H1 (cell line): ENCODE measurements at regions not wholly inside any gene's neighbourhood (a gene's known extent, or its start where the extent isn't known, plus 50 kb on each side); places are given as distances from the start of the nearest gene placed in this dataset.

Source experiments
- CTCF ChIA-PET: fragments of 300-600 bp; sonication (Branson Sonifier 250); formaldehyde crosslinking; loops from one replicate; lab custom pipeline; 2021; ENCODE audit not compliant: partially characterized antibody; lab: Charles Lee
- POLR2A ChIA-PET: fragments of 300-600 bp; sonication (Branson Sonifier 250); formaldehyde crosslinking; loops from one replicate; lab custom pipeline; 2021; ENCODE audit warnings: inconsistent platforms; ENCODE audit not compliant: partially characterized antibody; lab: Charles Lee
- DNase-seq, 2 experiments: peaks; one replicate each; pipeline versions ENCODE4 v3.0.0 to v3.0.0-alpha.2; 2010 to 2022; ENCODE audit warnings: low spot score in 2 of 2, low read depth in 1 of 2, mixed read lengths in 1 of 2
- FAIRE-seq: peaks from 2 replicates; lab custom pipeline; 2011; peaks lifted over from hg19 to GRCh38; lab: Jason Lieb, UNC
- H2AFZ ChIP-seq: 2 replicates; pipeline ENCODE4 v1.8.1; 2012; ENCODE audit warnings: low read length, inconsistent platforms
- H2AK5ac ChIP-seq: 2 replicates; pipeline ENCODE4 v1.6.1; 2013; ENCODE audit warnings: low read depth, low read length
- H2BK120ac ChIP-seq: replicated peaks from 2 replicates; pipeline ENCODE3; 2013; ENCODE audit warnings: low read depth, low read length, inconsistent platforms
- H2BK12ac ChIP-seq: 2 replicates; pipeline ENCODE4 v1.6.1; 2013; ENCODE audit warnings: low read depth, low read length
- H2BK15ac ChIP-seq: 2 replicates; pipeline ENCODE4 v1.6.1; 2013; ENCODE audit warnings: low read length
- H2BK20ac ChIP-seq: 2 replicates; pipeline ENCODE4 v1.6.1; 2013; ENCODE audit warnings: low read length
- H2BK5ac ChIP-seq: 2 replicates; pipeline ENCODE4 v1.6.1; 2013; ENCODE audit warnings: low read depth, low read length
- H3K14ac ChIP-seq: 2 replicates; pipeline ENCODE4 v1.6.1; 2013; ENCODE audit warnings: inconsistent platforms; ENCODE audit not compliant: insufficient read length
- H3K18ac ChIP-seq: 2 replicates; pipeline ENCODE4 v1.6.1; 2013; ENCODE audit warnings: low read length; ENCODE audit errors: extremely low read depth
- H3K23ac ChIP-seq: 2 replicates; pipeline ENCODE4 v1.6.1; 2013; ENCODE audit warnings: inconsistent platforms; ENCODE audit not compliant: insufficient read length
- H3K23me2 ChIP-seq: 2 replicates; pipeline ENCODE4 v1.6.1; 2013; ENCODE audit warnings: low read depth, low read length
- H3K27ac ChIP-seq: 2 replicates; pipeline ENCODE4 v1.6.1; 2011; ENCODE audit warnings: low read depth, low read length, inconsistent platforms
- H3K27me3 ChIP-seq, 4 experiments: replicated peaks in 1 of 4; 1 replicate in 1 of 4; 2 replicates in 3 of 4; pipeline versions ENCODE4 v1.6.1 to v1.8.1; 2011 to 2013; ENCODE audit warnings: low read length in 3 of 4, mild to moderate bottlenecking in 3 of 4, inconsistent platforms in 2 of 4, mixed read lengths in 2 of 4, moderate library complexity in 1 of 4; ENCODE audit not compliant: control insufficient read depth in 3 of 4, insufficient read depth in 3 of 4; ENCODE audit errors: extremely low read depth in 1 of 4
- H3K36me3 ChIP-seq, 4 experiments: 2 replicates each; pipeline versions ENCODE4 v1.6.1 to v1.8.1; 2011 to 2013; ENCODE audit warnings: mild to moderate bottlenecking in 4 of 4, low read length in 3 of 4, moderate library complexity in 2 of 4, control low read depth in 1 of 4, inconsistent platforms in 1 of 4; ENCODE audit not compliant: insufficient read depth in 4 of 4, control insufficient read depth in 2 of 4
- H3K4ac ChIP-seq: replicated peaks from 2 replicates; pipeline ENCODE3; 2013; ENCODE audit warnings: low read length, low read depth, mixed read lengths, inconsistent platforms; ENCODE audit not compliant: insufficient read length
- H3K4me1 ChIP-seq, 4 experiments: replicated peaks in 1 of 4; 1 replicate in 1 of 4; 2 replicates in 3 of 4; pipeline versions ENCODE4 v1.6.1 to v1.8.1; 2011 to 2013; ENCODE audit warnings: low read length in 3 of 4, inconsistent platforms in 2 of 4, mixed read lengths in 1 of 4; ENCODE audit not compliant: insufficient read depth in 4 of 4, control insufficient read depth in 3 of 4
- H3K4me2 ChIP-seq, 2 experiments: 2 replicates each; pipeline versions ENCODE4 v1.6.1 to v1.8.1; 2011 to 2013; ENCODE audit warnings: low read depth in 2 of 2, low read length in 2 of 2, control low read depth in 1 of 2, inconsistent platforms in 1 of 2, mild to moderate bottlenecking in 1 of 2; ENCODE audit not compliant: insufficient read depth in 1 of 2
- H3K4me3 ChIP-seq, 4 experiments: fragments of 200-600, 300-600 bp in 1 of 4; sonication (generic), shearing (Covaris generic), sonication (Bioruptor Twin) in 1 of 4; 2 replicates each; pipeline versions ENCODE4 v1.5.1 to v1.8.1; 2011 to 2016; ENCODE audit warnings: low read length in 4 of 4, low read depth in 3 of 4, control low read depth in 2 of 4, inconsistent platforms in 2 of 4, mild to moderate bottlenecking in 2 of 4, mixed read lengths in 1 of 4, moderate library complexity in 1 of 4; ENCODE audit not compliant: insufficient read depth in 2 of 4; ENCODE audit errors: extremely low read depth in 1 of 4
- H3K56ac ChIP-seq: replicated peaks from 2 replicates; pipeline ENCODE3; 2013; ENCODE audit warnings: low read depth, mild to moderate bottlenecking, mixed read lengths, low read length, inconsistent platforms; ENCODE audit not compliant: insufficient read length
- H3K79me1 ChIP-seq: 2 replicates; pipeline ENCODE4 v1.6.1; 2013; ENCODE audit warnings: low read depth, low read length, control low read depth
- H3K79me2 ChIP-seq, 2 experiments: 2 replicates each; pipeline versions ENCODE4 v1.6.1 to v1.8.1; 2012 to 2013; ENCODE audit warnings: low read length in 2 of 2, mild to moderate bottlenecking in 2 of 2, inconsistent platforms in 1 of 2; ENCODE audit not compliant: insufficient read depth in 2 of 2, control insufficient read depth in 1 of 2
- H3K9ac ChIP-seq, 4 experiments: replicated peaks in 1 of 4; 1 replicate in 1 of 4; 2 replicates in 3 of 4; pipeline versions ENCODE4 v1.6.1 to v1.8.1; 2011 to 2013; ENCODE audit warnings: low read depth in 3 of 4, low read length in 3 of 4, control low read depth in 2 of 4, mild to moderate bottlenecking in 2 of 4, moderate library complexity in 2 of 4, inconsistent platforms in 1 of 4; ENCODE audit errors: extremely low read depth in 1 of 4
- H3K9me3 ChIP-seq, 2 experiments: 2 replicates each; pipeline versions ENCODE4 v1.6.1 to v1.8.1; 2012 to 2013; ENCODE audit warnings: mild to moderate bottlenecking in 2 of 2, moderate library complexity in 2 of 2, control low read depth in 1 of 2, inconsistent platforms in 1 of 2, low read depth in 1 of 2, low read length in 1 of 2, mixed read lengths in 1 of 2; ENCODE audit not compliant: insufficient read depth in 2 of 2
- H4K20me1 ChIP-seq, 2 experiments: replicated peaks in 1 of 2; 2 replicates each; pipeline versions ENCODE3 to v1.8.1; 2011 to 2013; ENCODE audit warnings: inconsistent platforms in 2 of 2, low read length in 2 of 2, mild to moderate bottlenecking in 1 of 2; ENCODE audit not compliant: insufficient read depth in 2 of 2, control insufficient read depth in 1 of 2
- H4K5ac ChIP-seq: 2 replicates; pipeline ENCODE4 v1.6.1; 2013; ENCODE audit warnings: low read length, low read depth, mixed read lengths, inconsistent platforms; ENCODE audit not compliant: insufficient read length
- H4K8ac ChIP-seq: 2 replicates; pipeline ENCODE4 v1.8.0; 2013; ENCODE audit warnings: mild to moderate bottlenecking, moderate library complexity, low read length, inconsistent platforms; ENCODE audit not compliant: insufficient read depth; ENCODE audit errors: extremely low read depth
- H4K91ac ChIP-seq: replicated peaks from 2 replicates; pipeline ENCODE3; 2013; ENCODE audit warnings: low read length, mixed read lengths, inconsistent platforms; ENCODE audit not compliant: insufficient read length
- MAFK ChIP-seq: IDR thresholded peaks from 2 replicates; pipeline ENCODE4 v1.6.1; 2012; ENCODE audit warnings: low read depth, mild to moderate bottlenecking, improper control_type of control experiment, low read length
- POU5F1 ChIP-seq: IDR thresholded peaks from 2 replicates; pipeline ENCODE4 v1.6.1; 2011; ENCODE audit warnings: low read depth, mild to moderate bottlenecking, low read length, moderate library complexity
- WGBS, 2 experiments: shearing (Covaris generic) in 1 of 2; methylation state at CpG; one replicate each; pipeline versions ENCODE4 v1.1.6 to v1.1.7; 2013 to 2015; ENCODE audit warnings: low lambda C conversion rate in 2 of 2, mixed read lengths in 2 of 2, inconsistent platforms in 1 of 2, low coverage in 1 of 2, missing lambda C conversion rate in 1 of 2; ENCODE audit not compliant: insufficient replicate concordance in 2 of 2, insufficient coverage in 1 of 2, insufficient read length in 1 of 2; ENCODE audit errors: extremely low coverage in 1 of 2, missing lambda C conversion rate in 1 of 2; 5-methylcytosine and 5-hydroxymethylcytosine counted together

DNA sequence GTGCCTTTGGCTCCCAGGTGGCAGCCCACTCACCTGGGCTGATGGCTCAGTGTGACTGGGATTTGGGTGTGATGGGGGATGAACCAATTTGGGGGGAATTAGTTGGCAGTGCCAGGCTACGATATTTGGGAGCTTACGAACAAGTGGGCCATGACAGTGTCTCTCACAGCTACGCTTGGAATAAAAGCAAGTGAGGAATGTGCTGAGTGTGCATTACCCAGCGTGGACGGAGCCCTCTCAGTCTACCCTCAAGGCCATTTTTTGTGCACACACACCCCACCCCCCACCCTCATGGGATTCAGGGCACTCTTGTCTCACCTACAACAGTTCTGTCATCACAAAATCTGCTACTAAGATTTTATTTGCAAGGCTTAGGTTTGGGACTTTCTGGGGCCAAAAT is 329.1 kb downstream of the NDFIP2 start:
- peak overlapping the region; percentile 40 for H2BK12ac ChIP-seq
- no peaks in the 10 kb centered on the region for H3K36me3 ChIP-seq
- H3K4me1 ChIP-seq = peaks cover 0 to 11% (median 6%) of the 10 kb centered on the region in 4 experiments; a peak in 3 of 7 replicates
- no peak overlapping the region for H3K27ac ChIP-seq
- 0 out of 2 replicates have a peak overlapping the region, but pooled peaks have one; percentile 73 for H2AFZ ChIP-seq
- no peaks in the 10 kb centered on the region for H4K20me1 ChIP-seq
- no peak overlapping the region for H4K5ac ChIP-seq
- peak overlapping the region; percentile 46 for H2BK15ac ChIP-seq
- FAIRE-seq (no peak), DNase-seq (no peak)
- 93% methylated on average over 5 of the region's 5 CpGs; no CpG with 5 or more reads in 1 of the 2 experiments for WGBS, 2 experiments
- no peak overlapping the region for H3K4me3 ChIP-seq
- peak overlapping the region; percentile 79 for H4K91ac ChIP-seq
- no peak overlapping the region for H4K8ac ChIP-seq
- H2BK5ac ChIP-seq = peak overlapping the region; percentile 47; the same call in 1 of the 2 replicates
- peak overlapping the region; percentile 48 for H2BK120ac ChIP-seq
- H3K56ac ChIP-seq = no peak overlapping the region
- H3K14ac ChIP-seq = no peak overlapping the region
- ChIA-PET POLR2A (no interaction called here), CTCF (interaction anchor here (1.0 kb wide), 1 partner anchor 14 kb away, joined by 4 read pairs; no protein-coding TSS in a partner anchor)
- no peaks in the 10 kb centered on the region for H3K9me3 ChIP-seq
- H3K23ac ChIP-seq = no peak overlapping the region
- 0 out of 4 replicates have a peak overlapping the region, but pooled peaks of 1 of the 2 experiments have one; percentile 22 for H3K4me2 ChIP-seq
- peak overlapping the region; percentile 8 for H3K4ac ChIP-seq
- H3K23me2 ChIP-seq = no peaks in the 10 kb centered on the region
- no peaks in the 10 kb centered on the region for H3K79me1 ChIP-seq
- H3K9ac ChIP-seq = no peak overlapping the region
- H3K27me3 ChIP-seq = no peaks in the 10 kb centered on the region
- no peak for TF ChIP-seq POU5F1
- peak; percentile 74 for TF ChIP-seq MAFK
- H2BK20ac ChIP-seq = peak overlapping the region; percentile 94; the same call in 1 of the 2 replicates
- no peaks in the 10 kb centered on the region for H3K79me2 ChIP-seq
- peak overlapping the region; percentile 89 for H3K18ac ChIP-seq
- no peak overlapping the region; the same call in 1 of the 2 replicates for H2AK5ac ChIP-seq
